ENCODE measurements at regions not wholly inside any gene's neighbourhood (a gene's known extent, or its start where the extent isn't known, plus 50 kb on each side); places are given as distances from the start of the nearest gene placed in this dataset.

- TF ChIP-seq ZNF138 (CRISPR knock-in tag; conservative IDR thresholded peaks at IDR 0.05): no peak
- no peak for TF ChIP-seq ZNF121 (CRISPR knock-in tag; IDR thresholded peaks at IDR 0.05)
- no peak for TF ChIP-seq CTCF (IDR thresholded peaks at IDR 0.05)
- TF ChIP-seq MAX (CRISPR knock-in tag; IDR thresholded peaks at IDR 0.05): no peak
- no peak for TF ChIP-seq ATF3 (CRISPR knock-in tag; conservative IDR thresholded peaks at IDR 0.05)
- no peak for TF ChIP-seq TP53 (CRISPR knock-in tag; IDR thresholded peaks at IDR 0.05)
- TF ChIP-seq RELA (CRISPR knock-in tag; IDR thresholded peaks at IDR 0.05; ENCODE audit: borderline replicate concordance): no peak
- TF ChIP-seq NR2C2 (CRISPR knock-in tag; IDR thresholded peaks at IDR 0.05): no peak
- TF ChIP-seq ZNF512 (CRISPR knock-in tag; IDR thresholded peaks at IDR 0.05; ENCODE audit: borderline replicate concordance): no peak
- no peak for TF ChIP-seq USF2 (CRISPR knock-in tag; IDR thresholded peaks at IDR 0.05)
- no peak for TF ChIP-seq HMGXB4 (CRISPR knock-in tag; IDR thresholded peaks at IDR 0.05)
- TF ChIP-seq FOXP1 (CRISPR knock-in tag; IDR thresholded peaks at IDR 0.05; ENCODE audit: borderline replicate concordance): no peak
- TF ChIP-seq ZNF317 (CRISPR knock-in tag; IDR thresholded peaks at IDR 0.05; ENCODE audit: borderline replicate concordance, low read depth): no peak
Measured at GRCh38 chr5:96254980-96255691, 177.9 kb downstream of the PCSK1 start.
